ENCODE measurements at regions not wholly inside any gene's neighbourhood (a gene's known extent, or its start where the extent isn't known, plus 50 kb on each side); places are given as distances from the start of the nearest gene placed in this dataset.

- DNase-seq (ENCODE audit: low read depth), result peak; percentile 19
Observed at GRCh38 chr3:109532257-109533216, 195.2 kb upstream of the DPPA4 start.

- no peak for DNase-seq (ENCODE audit: low read depth)
Observed at GRCh38 chr3:109545746-109546145, 208.4 kb upstream of the DPPA4 start.

- DNase-seq (ENCODE audit: low read depth), result no peak
Observed at GRCh38 chr3:109548192-109548938, 211.0 kb upstream of the DPPA4 start.

GRCh38 chr3:109553591-109554371, 216.4 kb upstream of the DPPA4 start:
- DNase-seq (ENCODE audit: low read depth), result no peak

- DNase-seq (ENCODE audit: low read depth), result no peak
Observed at GRCh38 chr3:109559389-109559788, 222.0 kb upstream of the DPPA4 start.

GRCh38 chr3:109563149-109563548, 225.8 kb upstream of the DPPA4 start:
- no peak for DNase-seq (ENCODE audit: low read depth)

GRCh38 chr3:109569135-109569846, 231.9 kb upstream of the DPPA4 start:
- no peak for DNase-seq (ENCODE audit: low read depth)

GRCh38 chr3:109570408-109570807, 233.1 kb upstream of the DPPA4 start:
- no peak for DNase-seq (ENCODE audit: low read depth)

- no peak for DNase-seq (ENCODE audit: low read depth)
Observed at GRCh38 chr3:109572301-109572700, 235.0 kb upstream of the DPPA4 start.

- DNase-seq (ENCODE audit: low read depth), result no peak
Observed at GRCh38 chr3:109596991-109597390, 259.6 kb upstream of the DPPA4 start.

- no peak for DNase-seq (ENCODE audit: low read depth)
Observed at GRCh38 chr3:109597444-109597843, 260.1 kb upstream of the DPPA4 start.

GRCh38 chr3:109607897-109608296, 270.6 kb upstream of the DPPA4 start:
- DNase-seq (ENCODE audit: low read depth), result no peak

GRCh38 chr3:109608574-109608973, 271.2 kb upstream of the DPPA4 start:
- no peak for DNase-seq (ENCODE audit: low read depth)

GRCh38 chr3:109618766-109619378, 281.5 kb upstream of the DPPA4 start:
- DNase-seq (ENCODE audit: low read depth), result no peak

GRCh38 chr3:109631897-109632296, 294.6 kb upstream of the DPPA4 start:
- no peak for DNase-seq (ENCODE audit: low read depth)

- no peak for DNase-seq (ENCODE audit: low read depth)
Observed at GRCh38 chr3:109640146-109640652, 302.9 kb upstream of the DPPA4 start.

GRCh38 chr3:109642025-109642424, 304.7 kb upstream of the DPPA4 start:
- DNase-seq (ENCODE audit: low read depth), result no peak

GRCh38 chr3:109643590-109643989, 306.2 kb upstream of the DPPA4 start:
- no peak for DNase-seq (ENCODE audit: low read depth)

GRCh38 chr3:109644332-109644731, 307.0 kb upstream of the DPPA4 start:
- DNase-seq (ENCODE audit: low read depth), result no peak

- DNase-seq (ENCODE audit: low read depth), result no peak
Observed at GRCh38 chr3:109644746-109645145, 307.4 kb upstream of the DPPA4 start.

GRCh38 chr3:109648027-109648426, 310.7 kb upstream of the DPPA4 start:
- DNase-seq (ENCODE audit: low read depth), result no peak
